ENCODE measurements at regions not wholly inside any gene's neighbourhood (a gene's known extent, or its start where the extent isn't known, plus 50 kb on each side); places are given as distances from the start of the nearest gene placed in this dataset.

- TF ChIP-seq POLR2A (IDR thresholded peaks at IDR 0.05) (no peak), EP300 (IDR thresholded peaks at IDR 0.05) (no peak)
- TF ChIP-seq, protein P1, sequence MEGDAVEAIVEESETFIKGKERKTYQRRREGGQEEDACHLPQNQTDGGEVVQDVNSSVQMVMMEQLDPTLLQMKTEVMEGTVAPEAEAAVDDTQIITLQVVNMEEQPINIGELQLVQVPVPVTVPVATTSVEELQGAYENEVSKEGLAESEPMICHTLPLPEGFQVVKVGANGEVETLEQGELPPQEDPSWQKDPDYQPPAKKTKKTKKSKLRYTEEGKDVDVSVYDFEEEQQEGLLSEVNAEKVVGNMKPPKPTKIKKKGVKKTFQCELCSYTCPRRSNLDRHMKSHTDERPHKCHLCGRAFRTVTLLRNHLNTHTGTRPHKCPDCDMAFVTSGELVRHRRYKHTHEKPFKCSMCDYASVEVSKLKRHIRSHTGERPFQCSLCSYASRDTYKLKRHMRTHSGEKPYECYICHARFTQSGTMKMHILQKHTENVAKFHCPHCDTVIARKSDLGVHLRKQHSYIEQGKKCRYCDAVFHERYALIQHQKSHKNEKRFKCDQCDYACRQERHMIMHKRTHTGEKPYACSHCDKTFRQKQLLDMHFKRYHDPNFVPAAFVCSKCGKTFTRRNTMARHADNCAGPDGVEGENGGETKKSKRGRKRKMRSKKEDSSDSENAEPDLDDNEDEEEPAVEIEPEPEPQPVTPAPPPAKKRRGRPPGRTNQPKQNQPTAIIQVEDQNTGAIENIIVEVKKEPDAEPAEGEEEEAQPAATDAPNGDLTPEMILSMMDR (IDR thresholded peaks at IDR 0.05) = no peak
Measured at GRCh38 chr13:111491021-111491420, 170.6 kb downstream of the TEX29 start.

All from ovary (tissue), 3 donors.